ENCODE measurements at regions not wholly inside any gene's neighbourhood (a gene's known extent, or its start where the extent isn't known, plus 50 kb on each side); places are given as distances from the start of the nearest gene placed in this dataset.

DNA sequence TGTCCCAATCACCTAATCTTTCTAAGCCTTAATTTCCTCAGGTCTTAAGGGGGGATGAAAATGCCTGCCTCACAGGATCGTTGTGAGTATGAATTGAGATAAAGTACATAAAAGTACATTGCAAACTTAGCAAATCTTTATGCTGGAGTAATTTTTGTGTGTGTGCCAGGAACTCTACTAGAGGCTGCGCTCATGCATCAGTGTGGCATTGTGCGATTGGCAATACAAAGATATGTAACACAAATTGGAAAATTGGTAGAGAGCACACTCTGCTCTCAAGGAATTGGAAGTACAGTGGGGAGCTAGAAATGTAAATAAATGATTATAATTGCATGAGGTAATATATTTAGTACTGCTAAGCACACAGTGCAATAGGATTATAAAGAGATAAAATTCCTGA, 398.3 kb downstream of the DUSP10 start:
- TF ChIP-seq EZH2 (IDR thresholded peaks at IDR 0.05; ENCODE audit: insufficient read depth, poor library complexity, severe bottlenecking) (no peak), EZH2phosphoT487 (IDR thresholded peaks at IDR 0.05; ENCODE audit: insufficient read depth, low read depth) (no peak)
